ENCODE measurements at regions not wholly inside any gene's neighbourhood (a gene's known extent, or its start where the extent isn't known, plus 50 kb on each side); places are given as distances from the start of the nearest gene placed in this dataset.

DNA sequence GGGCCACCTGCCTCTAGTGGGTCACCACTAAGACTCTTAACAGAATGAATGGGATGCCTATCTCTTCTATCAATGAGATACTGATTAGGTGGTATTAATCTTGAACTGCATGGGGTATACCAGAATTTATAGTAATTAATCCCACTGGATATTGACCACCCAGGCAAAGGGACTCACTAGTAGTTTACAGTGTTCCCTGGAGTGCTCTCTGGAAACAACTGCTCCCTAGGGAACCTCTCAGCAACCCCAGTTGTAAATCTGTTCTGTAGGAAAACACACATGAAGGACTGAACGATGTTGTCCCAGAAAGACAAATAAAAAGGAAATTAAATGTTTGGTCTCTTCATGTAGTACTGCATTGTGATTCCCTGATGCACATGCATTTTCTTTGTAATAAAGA is 430.5 kb downstream of the HLX start:
- Histone ChIP-seq H3K9me3 (ENCODE audit: severe bottlenecking) (peaks cover 2% of the 10 kb centered on the region), H3K36me3 (no peaks in the 10 kb centered on the region), H3K4me3 (ENCODE audit: low read depth, low read length) (no peak overlapping the region), H3K27me3 (ENCODE audit: insufficient read depth, low read depth, severe bottlenecking) (no peaks in the 10 kb centered on the region), H3K27ac (no peak overlapping the region)
- TF ChIP-seq, protein P1, sequence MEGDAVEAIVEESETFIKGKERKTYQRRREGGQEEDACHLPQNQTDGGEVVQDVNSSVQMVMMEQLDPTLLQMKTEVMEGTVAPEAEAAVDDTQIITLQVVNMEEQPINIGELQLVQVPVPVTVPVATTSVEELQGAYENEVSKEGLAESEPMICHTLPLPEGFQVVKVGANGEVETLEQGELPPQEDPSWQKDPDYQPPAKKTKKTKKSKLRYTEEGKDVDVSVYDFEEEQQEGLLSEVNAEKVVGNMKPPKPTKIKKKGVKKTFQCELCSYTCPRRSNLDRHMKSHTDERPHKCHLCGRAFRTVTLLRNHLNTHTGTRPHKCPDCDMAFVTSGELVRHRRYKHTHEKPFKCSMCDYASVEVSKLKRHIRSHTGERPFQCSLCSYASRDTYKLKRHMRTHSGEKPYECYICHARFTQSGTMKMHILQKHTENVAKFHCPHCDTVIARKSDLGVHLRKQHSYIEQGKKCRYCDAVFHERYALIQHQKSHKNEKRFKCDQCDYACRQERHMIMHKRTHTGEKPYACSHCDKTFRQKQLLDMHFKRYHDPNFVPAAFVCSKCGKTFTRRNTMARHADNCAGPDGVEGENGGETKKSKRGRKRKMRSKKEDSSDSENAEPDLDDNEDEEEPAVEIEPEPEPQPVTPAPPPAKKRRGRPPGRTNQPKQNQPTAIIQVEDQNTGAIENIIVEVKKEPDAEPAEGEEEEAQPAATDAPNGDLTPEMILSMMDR (IDR thresholded peaks at IDR 0.05; ENCODE audit: low read depth, low read length) = no peak
- DNase-seq = no peak

DNA sequence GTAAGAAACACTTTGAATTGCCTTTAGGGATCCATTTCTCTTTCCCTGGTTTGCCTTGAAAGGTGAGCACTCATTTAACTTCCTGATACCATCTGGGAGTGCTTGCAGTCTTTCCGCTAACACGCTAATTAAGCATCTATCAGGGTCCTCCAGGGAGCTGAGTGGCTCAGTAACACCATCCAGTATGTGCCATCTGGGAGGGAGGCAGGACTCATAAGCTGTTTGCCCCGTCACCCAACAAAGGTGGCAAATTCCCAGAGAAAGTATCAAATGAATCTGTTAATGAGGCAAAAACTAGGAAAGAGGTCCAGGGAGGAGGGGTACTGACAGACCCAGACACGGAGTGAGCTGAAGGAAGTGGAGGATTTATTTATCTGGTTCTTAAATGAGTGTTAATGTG is 430.9 kb downstream of the HLX start:
- Histone ChIP-seq H3K36me3 (no peaks in the 10 kb centered on the region), H3K4me3 (ENCODE audit: low read depth, low read length) (no peak overlapping the region), H3K27me3 (ENCODE audit: insufficient read depth, low read depth, severe bottlenecking) (no peaks in the 10 kb centered on the region), H3K9me3 (ENCODE audit: severe bottlenecking) (peaks cover 2% of the 10 kb centered on the region), H3K27ac (no peak overlapping the region)
- no peak for DNase-seq
- TF ChIP-seq, protein P1 (IDR thresholded peaks at IDR 0.05; ENCODE audit: low read depth, low read length) = no peak

DNA sequence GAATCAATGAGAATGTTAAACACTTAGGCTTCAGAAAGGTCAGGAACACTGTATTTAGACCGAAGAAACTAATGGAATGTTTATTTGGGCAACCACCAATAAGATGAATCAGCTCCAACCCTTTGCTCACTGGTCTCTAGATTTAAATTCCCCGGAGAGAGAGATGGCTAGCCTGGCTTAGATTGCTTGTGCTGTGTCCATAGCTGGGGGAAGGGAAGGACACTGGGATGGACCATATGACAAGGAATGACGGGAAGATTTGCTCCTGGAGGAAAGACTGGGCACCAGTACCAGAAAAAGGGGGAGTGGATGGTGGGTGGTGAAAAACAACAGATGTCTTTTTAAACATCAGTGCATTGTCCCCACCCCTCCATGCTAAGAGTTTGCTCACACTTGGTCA is 426.6 kb downstream of the DUSP10 start:
- Histone ChIP-seq H3K4me3 (ENCODE audit: low read depth, low read length) (no peak overlapping the region), H3K27me3 (ENCODE audit: insufficient read depth, low read depth, severe bottlenecking) (no peaks in the 10 kb centered on the region), H3K27ac (no peak overlapping the region), H3K9me3 (ENCODE audit: severe bottlenecking) (no peaks in the 10 kb centered on the region), H3K36me3 (no peaks in the 10 kb centered on the region)
- no peak for DNase-seq
- TF ChIP-seq, protein P1 (IDR thresholded peaks at IDR 0.05; ENCODE audit: low read depth, low read length) = no peak

DNA sequence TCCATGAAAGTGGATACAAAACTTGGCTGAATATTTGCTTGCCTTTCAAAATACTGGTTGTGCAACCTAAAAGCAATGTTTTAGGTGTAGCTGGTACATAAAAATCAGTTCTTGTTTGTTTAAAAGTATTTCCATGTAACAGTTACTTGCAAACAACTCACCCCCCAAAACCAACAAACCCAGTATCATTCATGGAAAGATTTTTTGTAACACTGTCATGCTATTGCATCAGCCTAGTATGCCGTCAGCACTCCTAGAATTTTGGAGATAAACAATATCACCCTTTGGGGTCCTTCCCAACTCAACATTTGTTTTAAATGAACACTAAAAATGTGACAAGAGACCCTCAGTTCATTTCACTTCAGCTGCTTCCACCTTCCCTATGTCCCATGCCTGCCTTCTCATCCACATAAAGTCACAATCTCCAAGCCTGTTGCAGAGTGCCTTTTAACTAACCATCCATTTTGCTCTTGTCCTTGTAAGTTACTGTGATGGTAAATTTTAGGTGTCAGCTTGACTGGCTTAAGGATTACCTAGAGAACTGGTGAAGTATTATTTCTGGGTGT is 425.3 kb downstream of the DUSP10 start:
- TF ChIP-seq, protein P1 (IDR thresholded peaks at IDR 0.05; ENCODE audit: low read depth, low read length) = no peak
- Histone ChIP-seq H3K36me3 (no peaks in the 10 kb centered on the region), H3K9me3 (ENCODE audit: severe bottlenecking) (no peaks in the 10 kb centered on the region), H3K27me3 (ENCODE audit: insufficient read depth, low read depth, severe bottlenecking) (no peaks in the 10 kb centered on the region), H3K27ac (no peak overlapping the region), H3K4me3 (ENCODE audit: low read depth, low read length) (no peak overlapping the region)
- no peak for DNase-seq

DNA sequence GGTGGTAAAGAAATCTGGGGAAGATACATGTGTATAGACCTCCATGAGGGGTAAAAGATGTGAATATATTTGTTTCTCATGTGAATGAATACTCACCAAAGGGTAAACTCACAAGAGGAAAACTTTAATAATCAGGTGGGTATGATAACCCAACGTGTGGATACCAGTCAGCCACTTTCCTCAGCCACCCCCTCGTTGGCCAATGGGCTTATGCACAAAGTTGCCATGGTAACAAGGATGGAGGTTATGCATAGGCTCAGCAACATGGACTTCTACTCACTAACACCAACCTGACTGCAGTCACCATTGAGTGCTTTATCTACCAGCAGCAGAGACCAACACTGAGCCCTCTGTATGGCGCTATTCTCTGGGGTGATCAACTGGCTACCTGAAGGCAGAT is 424.4 kb downstream of the DUSP10 start:
- TF ChIP-seq, protein P1 (IDR thresholded peaks at IDR 0.05; ENCODE audit: low read depth, low read length) = no peak
- H3K36me3 ChIP-seq = no peaks in the 10 kb centered on the region
- H3K9me3 ChIP-seq (ENCODE audit: severe bottlenecking) = no peaks in the 10 kb centered on the region
- no peak for DNase-seq
- no peak overlapping the region for H3K4me3 ChIP-seq (ENCODE audit: low read depth, low read length)
- no peaks in the 10 kb centered on the region for H3K27me3 ChIP-seq (ENCODE audit: insufficient read depth, low read depth, severe bottlenecking)
- no peak overlapping the region for H3K27ac ChIP-seq

DNA sequence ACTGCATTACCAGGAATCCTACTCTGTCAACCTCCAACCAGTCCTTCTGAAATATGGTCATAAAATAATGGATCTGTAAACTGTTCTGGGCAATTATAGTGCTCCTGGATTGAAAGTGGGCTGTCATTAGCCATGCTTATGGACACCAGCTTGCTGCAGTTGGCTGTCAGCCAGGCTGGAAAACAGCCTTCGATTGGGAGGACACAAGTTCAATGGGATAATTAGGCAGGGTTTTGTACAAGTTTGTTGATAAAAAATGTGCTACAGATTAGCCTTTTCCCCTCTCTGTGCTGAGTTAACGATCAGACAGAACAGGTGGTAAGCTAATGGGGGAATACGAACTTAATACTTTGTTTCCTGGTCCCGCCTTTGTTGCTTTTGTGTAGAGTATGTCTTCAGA is 413.9 kb downstream of the DUSP10 start:
- DNase-seq = no peak
- TF ChIP-seq, protein P1 (IDR thresholded peaks at IDR 0.05; ENCODE audit: low read depth, low read length) = no peak
- H3K27me3 ChIP-seq (ENCODE audit: insufficient read depth, low read depth, severe bottlenecking) = no peaks in the 10 kb centered on the region
- H3K27ac ChIP-seq = no peak overlapping the region
- H3K9me3 ChIP-seq (ENCODE audit: severe bottlenecking) = no peaks in the 10 kb centered on the region
- H3K4me3 ChIP-seq (ENCODE audit: low read depth, low read length) = no peak overlapping the region
- H3K36me3 ChIP-seq = no peaks in the 10 kb centered on the region
